ENCODE measurements at regions not wholly inside any gene's neighbourhood (a gene's known extent, or its start where the extent isn't known, plus 50 kb on each side); places are given as distances from the start of the nearest gene placed in this dataset.

- Histone ChIP-seq H3K27ac (ENCODE audit: extremely low read depth, low read depth, low read length) (no peak overlapping the region), H2AFZ (ENCODE audit: low read depth, low read length) (no peak overlapping the region), H3K9me3 (replicated peaks; ENCODE audit: control insufficient read depth, insufficient read depth, low read depth, low read length) (no peaks in the 10 kb centered on the region), H3K9me1 (ENCODE audit: control insufficient read depth, insufficient read depth, low read length) (no peaks in the 10 kb centered on the region), H3K36me3 (ENCODE audit: control insufficient read depth, insufficient read depth, low read length) (no peaks in the 10 kb centered on the region), H3K4me2 (ENCODE audit: insufficient read depth, low read length) (no peak overlapping the region), H3K4me1 (replicated peaks in 1 of 2; ENCODE audit: control insufficient read depth in 2 of 2, insufficient read depth in 2 of 2, low read length in 2 of 2) (no peaks in the 10 kb centered on the region), H3K4me3 (no peak overlapping the region), H3K27me3 (ENCODE audit: control insufficient read depth in 2 of 2, insufficient read depth in 2 of 2, low read length in 2 of 2) (no peaks in the 10 kb centered on the region), H3K79me2 (ENCODE audit: control insufficient read depth, insufficient read depth, low read length) (no peaks in the 10 kb centered on the region), H4K20me1 (replicated peaks; ENCODE audit: control insufficient read depth, insufficient read depth, low read length) (no peaks in the 10 kb centered on the region), H3K9ac (ENCODE audit: insufficient read depth in 1 of 2, low read depth in 2 of 2, low read length in 2 of 2) (no peak overlapping the region)
- BruUV-seq (replicated peaks): no TSS peak
- in situ Hi-C loops (cut with MboI): no loop called here
- intact Hi-C loops (cut with micrococcal nuclease): no loop called here
- WGBS (ENCODE audit: insufficient coverage, low coverage, missing lambda C conversion rate): 5% methylated on average over 2 of the region's 2 CpGs
- CTCF ChIA-PET (ENCODE audit: low intra/inter-chr PET ratio): no interaction called here
- ATAC-seq: no peak
- DNase-seq (ENCODE audit: extremely low read depth in 1 of 4, low spot score in 3 of 4): no peak
- TF ChIP-seq HNRNPL (IDR thresholded peaks at IDR 0.05; ENCODE audit: low read depth, low read length): no peak
- TF ChIP-seq RCOR1 (IDR thresholded peaks at IDR 0.05; ENCODE audit: borderline replicate concordance in 1 of 2, low read depth in 2 of 2, low read length in 2 of 2): no peak
- TF ChIP-seq, protein P1, sequence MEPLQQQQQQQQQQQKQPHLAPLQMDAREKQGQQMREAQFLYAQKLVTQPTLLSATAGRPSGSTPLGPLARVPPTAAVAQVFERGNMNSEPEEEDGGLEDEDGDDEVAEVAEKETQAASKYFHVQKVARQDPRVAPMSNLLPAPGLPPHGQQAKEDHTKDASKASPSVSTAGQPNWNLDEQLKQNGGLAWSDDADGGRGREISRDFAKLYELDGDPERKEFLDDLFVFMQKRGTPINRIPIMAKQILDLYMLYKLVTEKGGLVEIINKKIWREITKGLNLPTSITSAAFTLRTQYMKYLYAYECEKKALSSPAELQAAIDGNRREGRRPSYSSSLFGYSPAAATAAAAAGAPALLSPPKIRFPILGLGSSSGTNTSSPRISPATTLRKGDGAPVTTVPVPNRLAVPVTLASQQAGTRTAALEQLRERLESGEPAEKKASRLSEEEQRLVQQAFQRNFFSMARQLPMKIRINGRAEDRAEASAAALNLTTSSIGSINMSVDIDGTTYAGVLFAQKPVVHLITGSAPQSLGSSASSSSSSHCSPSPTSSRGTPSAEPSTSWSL (CRISPR knock-in tag; IDR thresholded peaks at IDR 0.05; ENCODE audit: borderline replicate concordance): no peak
- TF ChIP-seq CBX5 (IDR thresholded peaks at IDR 0.05; ENCODE audit: borderline replicate concordance, low read depth): no peak
- no peak for TF ChIP-seq ZNF445 (CRISPR knock-in tag; IDR thresholded peaks at IDR 0.05; ENCODE audit: low read depth)
- POLR2A ChIA-PET: no interaction called here
- no peak for FAIRE-seq
Measured at GRCh38 chr2:185202381-185202780, 536.2 kb upstream of the FSIP2 start.
